ENCODE measurements at regions not wholly inside any gene's neighbourhood (a gene's known extent, or its start where the extent isn't known, plus 50 kb on each side); places are given as distances from the start of the nearest gene placed in this dataset.

- Histone ChIP-seq H3K4me2 (ENCODE audit: insufficient read depth, low read length) (no peak overlapping the region), H3K36me3 (ENCODE audit: control insufficient read depth, insufficient read depth, low read length) (no peaks in the 10 kb centered on the region), H4K20me1 (replicated peaks; ENCODE audit: control insufficient read depth, insufficient read depth, low read length) (no peaks in the 10 kb centered on the region; the same call in 1 of the 2 replicates), H3K9me3 (replicated peaks; ENCODE audit: control insufficient read depth, insufficient read depth, low read depth, low read length) (no peaks in the 10 kb centered on the region), H3K9me1 (ENCODE audit: control insufficient read depth, insufficient read depth, low read length) (no peaks in the 10 kb centered on the region), H3K27ac (ENCODE audit: extremely low read depth, low read depth, low read length) (no peak overlapping the region), H3K27me3 (ENCODE audit: control insufficient read depth in 2 of 2, insufficient read depth in 2 of 2, low read length in 2 of 2) (peaks cover 13 to 35% of the 10 kb centered on the region in 2 experiments; a peak in 4 of 5 replicates), H3K79me2 (ENCODE audit: control insufficient read depth, insufficient read depth, low read length) (no peaks in the 10 kb centered on the region), H3K4me3 (no peak overlapping the region), H2AFZ (ENCODE audit: low read depth, low read length) (no peak overlapping the region), H3K9ac (ENCODE audit: insufficient read depth in 1 of 2, low read depth in 2 of 2, low read length in 2 of 2) (no peak overlapping the region), H3K4me1 (replicated peaks in 1 of 2; ENCODE audit: control insufficient read depth in 2 of 2, insufficient read depth in 2 of 2, low read length in 2 of 2) (peaks cover 0 to 4% of the 10 kb centered on the region in 2 experiments; a peak in 1 of 5 replicates)
- FAIRE-seq = no peak
- intact Hi-C loops (cut with micrococcal nuclease) (no loop called here), in situ Hi-C loops (cut with MboI) (no loop called here)
- 0% methylated on average over 4 of the region's 4 CpGs for WGBS (ENCODE audit: insufficient coverage, low coverage, missing lambda C conversion rate)
- CTCF ChIA-PET (ENCODE audit: low intra/inter-chr PET ratio) = no interaction called here
- POLR2A ChIA-PET = no interaction called here
- no TSS peak for BruUV-seq (replicated peaks)
- no peak for TF ChIP-seq CREBBP (IDR thresholded peaks at IDR 0.05; ENCODE audit: low read depth, low read length)
- no peak for TF ChIP-seq NR4A1 (CRISPR knock-in tag; IDR thresholded peaks at IDR 0.05)
- TF ChIP-seq NR4A1 (tag; IDR thresholded peaks at IDR 0.05) = no peak
- TF ChIP-seq TAF1 (IDR thresholded peaks at IDR 0.05; ENCODE audit: control insufficient read depth, extremely low read depth, insufficient read depth, low read length, severe bottlenecking) = no peak
- TF ChIP-seq, protein P1, sequence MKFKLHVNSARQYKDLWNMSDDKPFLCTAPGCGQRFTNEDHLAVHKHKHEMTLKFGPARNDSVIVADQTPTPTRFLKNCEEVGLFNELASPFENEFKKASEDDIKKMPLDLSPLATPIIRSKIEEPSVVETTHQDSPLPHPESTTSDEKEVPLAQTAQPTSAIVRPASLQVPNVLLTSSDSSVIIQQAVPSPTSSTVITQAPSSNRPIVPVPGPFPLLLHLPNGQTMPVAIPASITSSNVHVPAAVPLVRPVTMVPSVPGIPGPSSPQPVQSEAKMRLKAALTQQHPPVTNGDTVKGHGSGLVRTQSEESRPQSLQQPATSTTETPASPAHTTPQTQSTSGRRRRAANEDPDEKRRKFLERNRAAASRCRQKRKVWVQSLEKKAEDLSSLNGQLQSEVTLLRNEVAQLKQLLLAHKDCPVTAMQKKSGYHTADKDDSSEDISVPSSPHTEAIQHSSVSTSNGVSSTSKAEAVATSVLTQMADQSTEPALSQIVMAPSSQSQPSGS (CRISPR knock-in tag; IDR thresholded peaks at IDR 0.05) = no peak
- TF ChIP-seq ESRRA (IDR thresholded peaks at IDR 0.05; ENCODE audit: borderline replicate concordance, low read depth) = no peak
- TF ChIP-seq ZBTB17 (CRISPR knock-in tag; IDR thresholded peaks at IDR 0.05) = no peak
- DNase-seq (ENCODE audit: extremely low read depth in 1 of 4, low spot score in 3 of 4) = no peak
- no peak for ATAC-seq
These were observed 330.5 kb downstream of the DYSF start for GRCh38 chr2:71783815-71784214.

All from K562 (cell line).